HCT116 (cell line): ENCODE measurements at regions not wholly inside any gene's neighbourhood (a gene's known extent, or its start where the extent isn't known, plus 50 kb on each side); places are given as distances from the start of the nearest gene placed in this dataset.
"Not testable (repeated sequence)": the region's sequence is repeated elsewhere in the genome, so short reads cannot be mapped to it uniquely, and the experiment has no call there.

ENCODE experiments used
- ATAC-seq: fragments of 200-7000 bp; cut with Tn5 transposase; 2 replicates; pipeline ENCODE4 v1.9.1; 2020; ENCODE audit warnings: mild to moderate bottlenecking, moderate library complexity
- BruUV-seq: library from RNA; stranded (reverse); fragments of 400-500 nt; replicated peaks from 2 replicates; lab custom pipeline; 2021; lab: Mats Ljungman, UMichigan
- CTCF ChIA-PET: fragments of 300-600 bp; sonication (Branson Sonifier 250); formaldehyde crosslinking; loops from one replicate; lab custom pipeline; 2021; ENCODE audit warnings: antibody characterized with exemption; lab: Charles Lee
- POLR2A ChIA-PET: fragments of 300-600, 350-600 bp; sonication (Branson Sonifier 250); formaldehyde crosslinking; loops from one replicate; lab custom pipeline; 2021; ENCODE audit warnings: antibody characterized with exemption; lab: Charles Lee
- RAD21 ChIA-PET, 2 experiments: fragments of 300-600 bp; sonication (Branson Sonifier 250); formaldehyde crosslinking; loops; one replicate each; lab custom pipeline; 2023; ENCODE audit warnings: low total read pairs in 2 of 2; ENCODE audit not compliant: uncharacterized antibody in 2 of 2, unreplicated experiment in 2 of 2, low non-redundant PET in 1 of 2; lab: Charles Lee
- DNase-seq: peaks from one replicate; pipeline ENCODE4 v3.0.0-alpha.2; 2010; ENCODE audit warnings: low read depth, low spot score
- H2AFZ ChIP-seq: fragments of 200-600 bp; shearing (Covaris generic), sonication (generic); 2 replicates; pipeline ENCODE4 v1.6.1; 2017; ENCODE audit warnings: low read depth, mixed run types, mixed read lengths, antibody characterized with exemption, low read length; ENCODE audit not compliant: poor library complexity, severe bottlenecking
- H3K27ac ChIP-seq: 2 replicates; pipeline ENCODE4 v1.5.1; 2012; ENCODE audit warnings: low read depth, low read length
- H3K27me3 ChIP-seq: fragments of 200-600 bp; sonication (generic); 2 replicates; pipeline ENCODE4 v1.6.1; 2016; ENCODE audit warnings: mixed run types, low read length, mixed read lengths; ENCODE audit not compliant: insufficient read depth
- H3K36me3 ChIP-seq, 2 experiments: fragments of 200-500 bp in 1 of 2; fragments of 200-600 bp in 1 of 2; sonication (Bioruptor generic) in 1 of 2; sonication (generic) in 1 of 2; 2 replicates each; pipeline versions ENCODE4 v1.5.1 to v1.6.1; 2014 to 2016; ENCODE audit warnings: low read length in 2 of 2, inconsistent platforms in 1 of 2, mixed read lengths in 1 of 2, mixed run types in 1 of 2; ENCODE audit not compliant: insufficient read depth in 2 of 2, control insufficient read depth in 1 of 2
- H3K4me1 ChIP-seq, 2 experiments: fragments of 200-600 bp in 1 of 2; sonication (generic) in 1 of 2; 2 replicates each; pipeline versions ENCODE4 v1.5.1 to v1.6.1; 2012 to 2017; ENCODE audit warnings: low read length in 2 of 2, inconsistent platforms in 1 of 2, mild to moderate bottlenecking in 1 of 2, mixed read lengths in 1 of 2, mixed run types in 1 of 2, moderate library complexity in 1 of 2; ENCODE audit not compliant: insufficient read depth in 2 of 2, control insufficient read depth in 1 of 2
- H3K4me2 ChIP-seq: fragments of 200-600 bp; sonication (generic); 2 replicates; pipeline ENCODE4 v1.6.1; 2017; ENCODE audit warnings: mixed run types, low read length, mixed read lengths
- H3K4me3 ChIP-seq, 2 experiments: fragments of 200-600 bp in 1 of 2; sonication (generic) in 1 of 2; replicated peaks in 1 of 2; 2 replicates each; pipeline ENCODE4 v1.5.1; 2011 to 2016; ENCODE audit warnings: low read length in 2 of 2, control low read depth in 1 of 2, low read depth in 1 of 2, mild to moderate bottlenecking in 1 of 2, mixed read lengths in 1 of 2, mixed run types in 1 of 2
- H3K79me2 ChIP-seq: fragments of 200-600 bp; sonication (generic); 2 replicates; pipeline ENCODE4 v1.6.1; 2017; ENCODE audit warnings: mild to moderate bottlenecking, mixed run types, low read length, moderate library complexity, mixed read lengths; ENCODE audit not compliant: insufficient read depth
- H3K9ac ChIP-seq: fragments of 200-600 bp; sonication (generic); 2 replicates; pipeline ENCODE4 v1.6.1; 2016; ENCODE audit warnings: low read length, mixed read lengths
- H3K9me2 ChIP-seq: fragments of 200-600 bp; sonication (generic), shearing (Covaris generic); 2 replicates; pipeline ENCODE4 v1.6.1; 2017; ENCODE audit warnings: mixed run types, mild to moderate bottlenecking, moderate library complexity; ENCODE audit not compliant: insufficient read depth
- H3K9me3 ChIP-seq, 2 experiments: fragments of 200-500 bp in 1 of 2; fragments of 200-600 bp in 1 of 2; sonication (Bioruptor generic) in 1 of 2; sonication (generic) in 1 of 2; 2 replicates each; pipeline ENCODE4 v1.6.1; 2014 to 2017; ENCODE audit warnings: low read length in 2 of 2, mixed read lengths in 2 of 2, inconsistent platforms in 1 of 2, low read depth in 1 of 2, mild to moderate bottlenecking in 1 of 2, mixed run types in 1 of 2, moderate library complexity in 1 of 2; ENCODE audit not compliant: control insufficient read depth in 1 of 2, insufficient read depth in 1 of 2
- H4K20me1 ChIP-seq: fragments of 200-600 bp; sonication (generic), shearing (Covaris generic); 2 replicates; pipeline ENCODE4 v1.6.1; 2017; ENCODE audit warnings: mixed run types, mild to moderate bottlenecking, moderate library complexity; ENCODE audit not compliant: insufficient read depth
- CBX3 ChIP-seq: IDR thresholded peaks from 2 replicates; pipeline ENCODE4 v1.6.1; 2012; ENCODE audit warnings: low read depth
- CTCF ChIP-seq, 3 experiments: fragments of 200-600 bp in 1 of 3; sonication (generic) in 1 of 3; IDR thresholded peaks in 2 of 3; conservative IDR thresholded peaks in 1 of 3; 2 replicates each; pipeline ENCODE4 v1.5.1; 2012 to 2017; ENCODE audit warnings: low read depth in 2 of 3, low read length in 2 of 3, antibody characterized with exemption in 1 of 3, borderline replicate concordance in 1 of 3, control low read depth in 1 of 3, mild to moderate bottlenecking in 1 of 3, mixed read lengths in 1 of 3, mixed run types in 1 of 3, moderate library complexity in 1 of 3; ENCODE audit not compliant: insufficient read depth in 1 of 3
- EGR1 ChIP-seq: IDR thresholded peaks from 2 replicates; pipeline ENCODE4 v1.6.1; 2012; ENCODE audit warnings: low read depth
- MAX ChIP-seq: IDR thresholded peaks from 2 replicates; pipeline ENCODE4 v1.6.1; 2012
- SIN3A ChIP-seq: IDR thresholded peaks from 2 replicates; pipeline ENCODE4 v1.6.1; 2012; ENCODE audit warnings: low read depth
- SP1 ChIP-seq: IDR thresholded peaks from 2 replicates; pipeline ENCODE4 v1.6.1; 2012; ENCODE audit warnings: low read depth
- intact Hi-C: fragments of 100-400 bp; cut with micrococcal nuclease; formaldehyde crosslinking; loops from 2 replicates; pipeline ENCODE4 v1.10.0; 2022

GRCh38 chr9:79433703-79434102, 138.1 kb upstream of the TLE4 start:
- intact Hi-C loops: no loop called here
- POLR2A ChIA-PET: no interaction called here
- H3K27me3 ChIP-seq: no peaks in the 10 kb centered on the region
- CTCF ChIA-PET: no interaction called here
- RAD21 ChIA-PET: no interaction called here
- no peak overlapping the region for H3K9ac ChIP-seq
- H3K9me2 ChIP-seq: no peaks in the 10 kb centered on the region
- no peaks in the 10 kb centered on the region for H4K20me1 ChIP-seq
- no peak for TF ChIP-seq CBX3
- no peak for TF ChIP-seq SP1
- no peak for TF ChIP-seq MAX
- TF ChIP-seq EGR1: no peak
- no peak for TF ChIP-seq SIN3A
- no peak for TF ChIP-seq CTCF (IDR thresholded peaks at IDR 0.05 in 2 of 3, conservative IDR thresholded peaks at IDR 0.05 in 1 of 3; ENCODE audit: borderline replicate concordance in 1 of 3, insufficient read depth in 1 of 3, low read depth in 2 of 3, low read length in 2 of 3)
- BruUV-seq: no TSS peak
- H3K4me1 ChIP-seq: no peaks in the 10 kb centered on the region
- H3K9me3 ChIP-seq: peaks cover 0 to 6% of the 10 kb centered on the region in 2 experiments; a peak in 1 of 4 replicates
- no peak overlapping the region for H3K27ac ChIP-seq
- no peak overlapping the region for H2AFZ ChIP-seq
- no peaks in the 10 kb centered on the region for H3K79me2 ChIP-seq
- DNase-seq: no peak
- H3K36me3 ChIP-seq: no peaks in the 10 kb centered on the region
- ATAC-seq: no peak
- no peak overlapping the region for H3K4me3 ChIP-seq
- H3K4me2 ChIP-seq: no peak overlapping the region

- H3K79me2 ChIP-seq, H3K27ac ChIP-seq, H2AFZ ChIP-seq, ATAC-seq, H3K9me3 ChIP-seq, intact Hi-C loops, H3K4me2 ChIP-seq, H4K20me1 ChIP-seq, RAD21 ChIA-PET, POLR2A ChIA-PET, CTCF ChIA-PET, H3K9ac ChIP-seq, H3K27me3 ChIP-seq, H3K4me1 ChIP-seq, H3K4me3 ChIP-seq, H3K36me3 ChIP-seq, DNase-seq, H3K9me2 ChIP-seq, BruUV-seq: not testable (repeated sequence)
Measured at GRCh38 chr9:79439221-79439620, 132.5 kb upstream of the TLE4 start.
